Panc1 (cell line): ENCODE measurements at regions not wholly inside any gene's neighbourhood (a gene's known extent, or its start where the extent isn't known, plus 50 kb on each side); places are given as distances from the start of the nearest gene placed in this dataset.

Experiments used
- CTCF ChIP-seq: fragments of 450-650 bp; IDR thresholded peaks from 2 replicates; pipeline ENCODE4 v1.5.1; 2017; ENCODE audit warnings: mild to moderate bottlenecking
- POLR2AphosphoS5 ChIP-seq: IDR thresholded peaks from 2 replicates; pipeline ENCODE4 v1.6.1; 2012; ENCODE audit warnings: mild to moderate bottlenecking, low read depth, low read length, moderate library complexity
- REST ChIP-seq, 2 experiments: IDR thresholded peaks; 2 replicates each; pipeline ENCODE4 v1.6.1; 2011 to 2012; ENCODE audit warnings: low read depth in 2 of 2, control low read depth in 1 of 2, low read length in 1 of 2, mild to moderate bottlenecking in 1 of 2, moderate library complexity in 1 of 2; ENCODE audit not compliant: insufficient read depth in 1 of 2

- TF ChIP-seq CTCF (no peak), POLR2AphosphoS5 (no peak), REST (IDR thresholded peaks at IDR 0.05; ENCODE audit: insufficient read depth in 1 of 2, low read depth in 2 of 2, low read length in 1 of 2) (no peak)
These were observed 182.6 kb downstream of the NEBL start for GRCh38 chr10:20714518-20714917.
